ENCODE measurements at regions not wholly inside any gene's neighbourhood (a gene's known extent, or its start where the extent isn't known, plus 50 kb on each side); places are given as distances from the start of the nearest gene placed in this dataset.

DNA sequence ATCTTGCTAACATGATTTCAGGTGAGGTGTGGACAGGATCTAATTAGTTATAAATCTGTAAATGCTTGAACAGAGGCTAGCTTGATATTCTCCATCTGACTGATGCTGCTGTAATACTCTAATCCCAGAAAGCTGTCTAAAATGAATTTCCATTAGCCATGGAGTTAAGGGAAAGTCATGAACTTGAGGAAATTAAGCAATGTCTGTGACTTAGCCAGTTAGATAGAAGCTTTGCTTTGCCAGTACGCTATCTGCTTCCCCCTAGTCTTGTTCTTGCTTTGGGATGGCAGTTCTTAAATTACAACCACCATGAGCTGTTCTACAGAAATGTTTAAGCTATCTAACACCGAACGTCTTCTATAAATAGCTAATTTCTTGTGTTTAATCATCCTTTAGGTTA is 195.7 kb downstream of the PRL start:
- Histone ChIP-seq H3K36me3 (no peaks in the 10 kb centered on the region), H3K4me1 (no peaks in the 10 kb centered on the region), H3K27me3 (no peaks in the 10 kb centered on the region), H3K27ac (replicated peaks in 1 of 4) (no peak overlapping the region), H3K4me3 (no peak overlapping the region), H3K9me3 (no peaks in the 10 kb centered on the region)
- no peak for DNase-seq (ENCODE audit: extremely low spot score)
- 84% methylated on average over 3 of the region's 3 CpGs for WGBS
- no peak for TF ChIP-seq POLR2AphosphoS5 (IDR thresholded peaks at IDR 0.05)
- no peak for TF ChIP-seq POLR2A (IDR thresholded peaks at IDR 0.05; ENCODE audit: low read depth)
- TF ChIP-seq, protein P1, sequence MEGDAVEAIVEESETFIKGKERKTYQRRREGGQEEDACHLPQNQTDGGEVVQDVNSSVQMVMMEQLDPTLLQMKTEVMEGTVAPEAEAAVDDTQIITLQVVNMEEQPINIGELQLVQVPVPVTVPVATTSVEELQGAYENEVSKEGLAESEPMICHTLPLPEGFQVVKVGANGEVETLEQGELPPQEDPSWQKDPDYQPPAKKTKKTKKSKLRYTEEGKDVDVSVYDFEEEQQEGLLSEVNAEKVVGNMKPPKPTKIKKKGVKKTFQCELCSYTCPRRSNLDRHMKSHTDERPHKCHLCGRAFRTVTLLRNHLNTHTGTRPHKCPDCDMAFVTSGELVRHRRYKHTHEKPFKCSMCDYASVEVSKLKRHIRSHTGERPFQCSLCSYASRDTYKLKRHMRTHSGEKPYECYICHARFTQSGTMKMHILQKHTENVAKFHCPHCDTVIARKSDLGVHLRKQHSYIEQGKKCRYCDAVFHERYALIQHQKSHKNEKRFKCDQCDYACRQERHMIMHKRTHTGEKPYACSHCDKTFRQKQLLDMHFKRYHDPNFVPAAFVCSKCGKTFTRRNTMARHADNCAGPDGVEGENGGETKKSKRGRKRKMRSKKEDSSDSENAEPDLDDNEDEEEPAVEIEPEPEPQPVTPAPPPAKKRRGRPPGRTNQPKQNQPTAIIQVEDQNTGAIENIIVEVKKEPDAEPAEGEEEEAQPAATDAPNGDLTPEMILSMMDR (IDR thresholded peaks at IDR 0.05) = no peak
- no peak for TF ChIP-seq EP300 (IDR thresholded peaks at IDR 0.05)
- intact Hi-C loops (cut with DNase I) = no loop called here

DNA sequence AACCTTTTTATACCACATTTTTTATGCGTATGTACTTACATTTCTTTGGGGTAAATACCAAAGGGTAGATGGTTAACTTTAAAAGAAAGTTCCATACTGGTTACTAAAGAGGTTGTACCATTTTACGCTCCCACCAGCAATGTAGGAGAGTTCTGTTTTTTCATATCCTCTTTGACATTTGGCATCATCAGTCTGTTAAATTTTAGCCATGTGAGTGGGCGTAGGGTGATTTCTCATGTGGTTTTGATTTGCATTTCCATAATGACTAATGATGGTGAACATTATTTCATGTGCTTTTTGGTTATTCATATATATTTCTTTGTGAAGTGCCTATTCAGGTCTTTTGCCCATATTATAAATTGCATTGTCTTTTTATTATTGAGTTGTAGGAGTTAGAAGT is 194.2 kb downstream of the PRL start:
- intact Hi-C loops (cut with DNase I) = no loop called here
- Histone ChIP-seq H3K4me3 (no peak overlapping the region), H3K4me1 (no peaks in the 10 kb centered on the region), H3K9me3 (no peaks in the 10 kb centered on the region), H3K27me3 (no peaks in the 10 kb centered on the region), H3K27ac (replicated peaks in 1 of 4) (no peak overlapping the region), H3K36me3 (no peaks in the 10 kb centered on the region)
- no peak for TF ChIP-seq POLR2AphosphoS5 (IDR thresholded peaks at IDR 0.05)
- TF ChIP-seq, protein P1 (IDR thresholded peaks at IDR 0.05) = no peak
- TF ChIP-seq EP300 (IDR thresholded peaks at IDR 0.05) = no peak
- no peak for TF ChIP-seq POLR2A (IDR thresholded peaks at IDR 0.05; ENCODE audit: low read depth)
- DNase-seq (ENCODE audit: extremely low spot score) = no peak
- WGBS = 97% methylated on average over 3 of the region's 3 CpGs

- DNase-seq (ENCODE audit: extremely low spot score) = no peak
- Histone ChIP-seq H3K36me3 (no peaks in the 10 kb centered on the region), H3K4me1 (no peaks in the 10 kb centered on the region), H3K27me3 (no peaks in the 10 kb centered on the region), H3K4me3 (no peak overlapping the region), H3K27ac (replicated peaks in 1 of 4) (no peak overlapping the region), H3K9me3 (no peaks in the 10 kb centered on the region)
- TF ChIP-seq POLR2A (IDR thresholded peaks at IDR 0.05; ENCODE audit: low read depth) = no peak
- TF ChIP-seq, protein P1 (IDR thresholded peaks at IDR 0.05) = no peak
- no peak for TF ChIP-seq EP300 (IDR thresholded peaks at IDR 0.05)
- no peak for TF ChIP-seq POLR2AphosphoS5 (IDR thresholded peaks at IDR 0.05)
- 94% methylated on average over 5 of the region's 5 CpGs for WGBS
- intact Hi-C loops (cut with DNase I) = no loop called here
Measured at GRCh38 chr6:22106451-22106850, 190.4 kb downstream of the PRL start.

GRCh38 chr6:22106961-22107360 is 189.9 kb downstream of the PRL start:
- H3K9me3 ChIP-seq = no peaks in the 10 kb centered on the region
- intact Hi-C loops (cut with DNase I) = no loop called here
- no peak for TF ChIP-seq EP300 (IDR thresholded peaks at IDR 0.05)
- no peak for TF ChIP-seq POLR2A (IDR thresholded peaks at IDR 0.05; ENCODE audit: low read depth)
- TF ChIP-seq, protein P1 (IDR thresholded peaks at IDR 0.05) = no peak
- no peak for TF ChIP-seq POLR2AphosphoS5 (IDR thresholded peaks at IDR 0.05)
- no peak overlapping the region for H3K27ac ChIP-seq (replicated peaks in 1 of 4)
- no peak for DNase-seq (ENCODE audit: extremely low spot score)
- 65% methylated on average over 3 of the region's 3 CpGs for WGBS
- no peaks in the 10 kb centered on the region for H3K27me3 ChIP-seq
- H3K4me3 ChIP-seq = no peak overlapping the region
- H3K36me3 ChIP-seq = peaks cover 0 to 3% (median 0%) of the 10 kb centered on the region in 4 donors
- no peaks in the 10 kb centered on the region for H3K4me1 ChIP-seq

- no peak overlapping the region for H3K4me3 ChIP-seq
- WGBS = 95% methylated on average over 7 of the region's 7 CpGs
- peaks cover 0 to 3% (median 0%) of the 10 kb centered on the region in 4 donors for H3K36me3 ChIP-seq
- DNase-seq (ENCODE audit: extremely low spot score) = no peak
- no peak overlapping the region for H3K27ac ChIP-seq (replicated peaks in 1 of 4)
- H3K27me3 ChIP-seq = no peaks in the 10 kb centered on the region
- H3K4me1 ChIP-seq = peaks cover 0 to 9% (median 2%) of the 10 kb centered on the region in 4 donors
- no peaks in the 10 kb centered on the region for H3K9me3 ChIP-seq
- TF ChIP-seq POLR2AphosphoS5 (IDR thresholded peaks at IDR 0.05) (no peak), EP300 (IDR thresholded peaks at IDR 0.05) (no peak), POLR2A (IDR thresholded peaks at IDR 0.05; ENCODE audit: low read depth) (no peak)
- TF ChIP-seq, protein P1 (IDR thresholded peaks at IDR 0.05) = no peak
- intact Hi-C loops (cut with DNase I) = no loop called here
Measured at GRCh38 chr6:22108199-22108598, 188.6 kb downstream of the PRL start.

Data from esophagus muscularis mucosa (tissue), 4 donors.